Neural crest cell (in vitro differentiated cells): ENCODE measurements at regions not wholly inside any gene's neighbourhood (a gene's known extent, or its start where the extent isn't known, plus 50 kb on each side); places are given as distances from the start of the nearest gene placed in this dataset.

Experiments used
- DNase-seq: peaks from one replicate; pipeline ENCODE4 v3.0.0; 2021; ENCODE audit warnings: low read depth, mixed read lengths, low spot score
- H3K27ac Mint-ChIP-seq: one replicate; pipeline ENCODE4 v1.8.0; 2021; ENCODE audit warnings: mild to moderate bottlenecking, mixed read lengths; ENCODE audit not compliant: unreplicated experiment
- H3K27me3 Mint-ChIP-seq: 2 replicates; pipeline ENCODE4 v1.8.0; 2021; ENCODE audit warnings: low read depth, mild to moderate bottlenecking, mixed read lengths
- H3K36me3 Mint-ChIP-seq: 2 replicates; pipeline ENCODE4 v1.8.0; 2021; ENCODE audit warnings: low read depth, mild to moderate bottlenecking, mixed read lengths
- H3K4me1 Mint-ChIP-seq: 2 replicates; pipeline ENCODE4 v1.8.0; 2021; ENCODE audit warnings: mixed read lengths
- H3K4me3 Mint-ChIP-seq: one replicate; pipeline ENCODE4 v1.8.0; 2021; ENCODE audit warnings: mild to moderate bottlenecking, mixed read lengths
- H3K9me3 Mint-ChIP-seq: 2 replicates; pipeline ENCODE4 v1.8.0; 2021; ENCODE audit warnings: mixed read lengths
- CTCF ChIP-seq: fragments of 200-600 bp; sonication (generic); conservative IDR thresholded peaks from 2 replicates; pipeline ENCODE4 v1.5.0; 2021; ENCODE audit warnings: antibody characterized with exemption, mild to moderate bottlenecking

GRCh38 chr9:104416470-104416869 lies 87.6 kb upstream of the OR13F1 start:
- no peak for DNase-seq
- Mint-ChIP-seq H3K9me3 (peaks cover 17% of the 10 kb centered on the region), H3K36me3 (peaks cover 16% of the 10 kb centered on the region), H3K27ac (no peak overlapping the region), H3K4me3 (no peak overlapping the region), H3K27me3 (no peaks in the 10 kb centered on the region), H3K4me1 (no peaks in the 10 kb centered on the region)
- no peak for TF ChIP-seq CTCF

GRCh38 chr9:104417296-104417695 lies 86.8 kb upstream of the OR13F1 start:
- no peak overlapping the region for H3K4me3 Mint-ChIP-seq
- no peak for TF ChIP-seq CTCF
- H3K27ac Mint-ChIP-seq, result no peak overlapping the region

GRCh38 chr9:104429031-104429546 lies 75.0 kb upstream of the OR13F1 start:
- TF ChIP-seq CTCF, result no peak
- no peak for DNase-seq
- no peak overlapping the region for H3K4me3 Mint-ChIP-seq
- no peaks in the 10 kb centered on the region for H3K27me3 Mint-ChIP-seq
- no peak overlapping the region for H3K27ac Mint-ChIP-seq
- no peaks in the 10 kb centered on the region for H3K36me3 Mint-ChIP-seq
- H3K4me1 Mint-ChIP-seq, result no peaks in the 10 kb centered on the region
- H3K9me3 Mint-ChIP-seq, result peaks cover 12% of the 10 kb centered on the region

More at GRCh38 chr9:104417296-104417695, 86.8 kb upstream of the OR13F1 start:
- DNase-seq, result no peak
- H3K27me3 Mint-ChIP-seq, result no peaks in the 10 kb centered on the region
- no peaks in the 10 kb centered on the region for H3K4me1 Mint-ChIP-seq
- H3K36me3 Mint-ChIP-seq, result peaks cover 16% of the 10 kb centered on the region
- H3K9me3 Mint-ChIP-seq, result peaks cover 17% of the 10 kb centered on the region

- Mint-ChIP-seq H3K4me1 (no peaks in the 10 kb centered on the region), H3K4me3 (no peak overlapping the region), H3K27ac (no peak overlapping the region), H3K36me3 (no peaks in the 10 kb centered on the region), H3K27me3 (peaks cover 14% of the 10 kb centered on the region), H3K9me3 (peaks cover 17% of the 10 kb centered on the region)
- DNase-seq, result no peak
- TF ChIP-seq CTCF, result no peak
Measured at GRCh38 chr9:104435059-104435458, 69.0 kb upstream of the OR13F1 start.

GRCh38 chr9:104448036-104448435 lies 56.0 kb upstream of the OR13F1 start:
- Mint-ChIP-seq H3K27ac (no peak overlapping the region), H3K4me1 (no peaks in the 10 kb centered on the region), H3K27me3 (peaks cover 27% of the 10 kb centered on the region), H3K4me3 (no peak overlapping the region), H3K36me3 (no peaks in the 10 kb centered on the region), H3K9me3 (no peaks in the 10 kb centered on the region)
- DNase-seq, result no peak
- TF ChIP-seq CTCF, result no peak
